ENCODE measurements at regions not wholly inside any gene's neighbourhood (a gene's known extent, or its start where the extent isn't known, plus 50 kb on each side); places are given as distances from the start of the nearest gene placed in this dataset.
A peak's percentile ranks its signal among the peaks of the same experiment; 100 is the strongest.

GRCh38 chr21:31406510-31406909, 62.4 kb upstream of the TIAM1 start:
- H3K9me3 ChIP-seq, result no peaks in the 10 kb centered on the region
- intact Hi-C loops (cut with DNase I; ENCODE audit: low total_unique reads), result loop anchor here (10.0 kb wide), 1 partner anchor 648 kb away; no protein-coding TSS in a partner anchor
- H3K27ac ChIP-seq, result peak overlapping the region in 1 of 2 donors; percentile 61
- no peaks in the 10 kb centered on the region for H3K4me1 ChIP-seq
- H3K27me3 ChIP-seq, result no peaks in the 10 kb centered on the region
- no peak overlapping the region for H3K4me3 ChIP-seq
- no peaks in the 10 kb centered on the region for H3K36me3 ChIP-seq
- no peak for TF ChIP-seq POLR2AphosphoS5 (IDR thresholded peaks at IDR 0.05)
- TF ChIP-seq, protein P1, sequence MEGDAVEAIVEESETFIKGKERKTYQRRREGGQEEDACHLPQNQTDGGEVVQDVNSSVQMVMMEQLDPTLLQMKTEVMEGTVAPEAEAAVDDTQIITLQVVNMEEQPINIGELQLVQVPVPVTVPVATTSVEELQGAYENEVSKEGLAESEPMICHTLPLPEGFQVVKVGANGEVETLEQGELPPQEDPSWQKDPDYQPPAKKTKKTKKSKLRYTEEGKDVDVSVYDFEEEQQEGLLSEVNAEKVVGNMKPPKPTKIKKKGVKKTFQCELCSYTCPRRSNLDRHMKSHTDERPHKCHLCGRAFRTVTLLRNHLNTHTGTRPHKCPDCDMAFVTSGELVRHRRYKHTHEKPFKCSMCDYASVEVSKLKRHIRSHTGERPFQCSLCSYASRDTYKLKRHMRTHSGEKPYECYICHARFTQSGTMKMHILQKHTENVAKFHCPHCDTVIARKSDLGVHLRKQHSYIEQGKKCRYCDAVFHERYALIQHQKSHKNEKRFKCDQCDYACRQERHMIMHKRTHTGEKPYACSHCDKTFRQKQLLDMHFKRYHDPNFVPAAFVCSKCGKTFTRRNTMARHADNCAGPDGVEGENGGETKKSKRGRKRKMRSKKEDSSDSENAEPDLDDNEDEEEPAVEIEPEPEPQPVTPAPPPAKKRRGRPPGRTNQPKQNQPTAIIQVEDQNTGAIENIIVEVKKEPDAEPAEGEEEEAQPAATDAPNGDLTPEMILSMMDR (IDR thresholded peaks at IDR 0.05), result no peak
- TF ChIP-seq POLR2A (IDR thresholded peaks at IDR 0.05), result no peak
- DNase-seq (ENCODE audit: low spot score in 2 of 2), result no peak

DNA sequence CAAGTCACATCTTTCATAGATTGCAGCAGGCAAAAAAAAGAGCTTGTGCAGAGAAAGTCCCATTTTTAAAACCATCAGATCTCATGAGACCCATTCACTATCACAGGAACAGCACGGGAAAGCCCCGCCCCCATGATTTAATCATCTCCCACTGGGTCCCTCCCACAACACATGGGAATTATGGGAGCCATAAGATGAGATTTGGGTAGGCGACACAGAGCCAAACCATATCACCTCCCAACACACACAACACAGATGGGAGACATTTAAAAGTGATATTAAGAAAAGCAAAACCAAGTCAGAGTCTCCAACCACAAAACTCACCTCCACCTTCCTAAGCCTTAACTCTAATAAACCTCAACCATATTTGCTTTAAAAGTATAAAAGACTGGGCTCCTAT, 61.5 kb upstream of the TIAM1 start:
- intact Hi-C loops (cut with DNase I; ENCODE audit: low total_unique reads), result loop anchor here (10.0 kb wide), 1 partner anchor 649 kb away; no protein-coding TSS in a partner anchor
- Histone ChIP-seq H3K4me1 (no peaks in the 10 kb centered on the region), H3K36me3 (no peaks in the 10 kb centered on the region), H3K9me3 (no peaks in the 10 kb centered on the region), H3K27me3 (no peaks in the 10 kb centered on the region), H3K4me3 (no peak overlapping the region), H3K27ac (no peak overlapping the region)
- DNase-seq (ENCODE audit: low spot score in 2 of 2), result no peak
- TF ChIP-seq, protein P1 (IDR thresholded peaks at IDR 0.05), result no peak
- TF ChIP-seq POLR2A (IDR thresholded peaks at IDR 0.05) (no peak), POLR2AphosphoS5 (IDR thresholded peaks at IDR 0.05) (no peak)

DNA sequence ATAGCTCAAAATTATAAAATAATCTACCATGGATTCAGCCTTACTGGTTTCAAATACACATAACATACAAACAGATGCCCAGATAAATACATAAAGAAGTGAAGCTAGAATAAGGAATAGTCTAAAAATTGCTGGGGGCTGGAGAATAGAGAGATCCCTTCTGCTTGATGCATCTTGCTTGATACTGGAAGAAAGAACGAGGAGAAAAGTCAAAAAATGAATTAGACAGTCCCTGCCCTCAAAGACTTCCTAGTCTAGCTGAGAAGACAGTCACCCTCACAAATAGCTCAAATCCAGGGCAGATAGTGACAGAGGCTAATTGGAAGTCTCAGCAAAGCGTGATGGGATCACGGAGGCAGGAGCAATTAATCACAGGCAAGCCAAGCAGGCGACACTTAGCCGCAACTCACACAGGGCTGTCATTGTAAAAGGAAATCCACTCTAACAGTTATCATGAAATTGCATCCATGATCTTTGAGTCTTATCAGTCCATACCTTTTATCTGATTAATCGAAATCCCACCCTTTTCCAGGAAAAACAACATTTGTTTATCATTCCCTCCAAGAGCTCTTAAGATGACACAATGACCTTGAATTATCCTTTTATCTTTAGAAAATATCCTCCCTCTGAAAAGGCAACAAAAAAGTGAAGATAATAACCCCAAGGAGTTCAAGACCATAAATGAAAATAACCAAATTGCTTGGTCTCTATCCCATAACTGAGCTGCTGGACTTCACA, 59.7 kb upstream of the TIAM1 start:
- no peaks in the 10 kb centered on the region for H3K27me3 ChIP-seq
- DNase-seq (ENCODE audit: low spot score in 2 of 2), result no peak
- no peak for TF ChIP-seq POLR2AphosphoS5 (IDR thresholded peaks at IDR 0.05)
- no peak for TF ChIP-seq POLR2A (IDR thresholded peaks at IDR 0.05)
- TF ChIP-seq, protein P1 (IDR thresholded peaks at IDR 0.05), result no peak
- no peaks in the 10 kb centered on the region for H3K9me3 ChIP-seq
- intact Hi-C loops (cut with DNase I; ENCODE audit: low total_unique reads), result loop anchor here (10.0 kb wide), 1 partner anchor 651 kb away; no protein-coding TSS in a partner anchor
- H3K36me3 ChIP-seq, result no peaks in the 10 kb centered on the region
- H3K27ac ChIP-seq, result no peak overlapping the region
- no peak overlapping the region for H3K4me3 ChIP-seq
- H3K4me1 ChIP-seq, result no peaks in the 10 kb centered on the region

- TF ChIP-seq POLR2AphosphoS5 (IDR thresholded peaks at IDR 0.05) (no peak), POLR2A (IDR thresholded peaks at IDR 0.05) (no peak)
- TF ChIP-seq, protein P1 (IDR thresholded peaks at IDR 0.05), result no peak
- intact Hi-C loops (cut with DNase I; ENCODE audit: low total_unique reads), result no loop called here
- H3K27me3 ChIP-seq, result no peaks in the 10 kb centered on the region
- no peak overlapping the region for H3K27ac ChIP-seq
- H3K4me3 ChIP-seq, result no peak overlapping the region
- no peaks in the 10 kb centered on the region for H3K4me1 ChIP-seq
- no peak for DNase-seq (ENCODE audit: low spot score in 2 of 2)
- H3K9me3 ChIP-seq, result no peaks in the 10 kb centered on the region
- no peaks in the 10 kb centered on the region for H3K36me3 ChIP-seq
These were observed 55.5 kb upstream of the TIAM1 start for GRCh38 chr21:31399591-31399990.

DNA sequence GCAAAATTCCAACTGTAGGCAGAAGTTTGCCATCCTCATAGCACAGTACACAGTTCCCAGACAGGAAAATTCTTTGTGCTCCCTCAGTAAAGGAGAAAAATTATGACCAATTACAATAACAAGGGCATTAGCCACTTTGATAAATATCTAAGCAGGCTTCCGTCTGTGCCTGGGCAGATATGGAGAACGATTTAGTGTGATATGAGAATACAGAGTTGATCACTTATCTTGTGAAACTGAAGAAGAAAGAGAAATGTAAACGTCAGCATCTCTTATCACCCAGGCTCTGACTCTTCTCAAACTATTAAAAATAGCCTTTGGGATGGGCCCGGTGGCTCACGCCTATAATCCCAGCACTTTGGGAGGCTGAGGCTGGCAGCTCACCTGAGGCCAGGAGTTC, 54.5 kb upstream of the TIAM1 start:
- no peak for TF ChIP-seq POLR2A (IDR thresholded peaks at IDR 0.05)
- TF ChIP-seq, protein P1 (IDR thresholded peaks at IDR 0.05), result no peak
- no peak for TF ChIP-seq POLR2AphosphoS5 (IDR thresholded peaks at IDR 0.05)
- H3K9me3 ChIP-seq, result no peaks in the 10 kb centered on the region
- intact Hi-C loops (cut with DNase I; ENCODE audit: low total_unique reads), result no loop called here

More for the DNA sequence above, 54.5 kb upstream of the TIAM1 start:
- Histone ChIP-seq H3K27me3 (no peaks in the 10 kb centered on the region), H3K4me3 (no peak overlapping the region), H3K4me1 (no peaks in the 10 kb centered on the region), H3K27ac (no peak overlapping the region), H3K36me3 (no peaks in the 10 kb centered on the region)
- no peak for DNase-seq (ENCODE audit: low spot score in 2 of 2)
